HEK293T (cell line): ENCODE measurements at regions not wholly inside any gene's neighbourhood (a gene's known extent, or its start where the extent isn't known, plus 50 kb on each side); places are given as distances from the start of the nearest gene placed in this dataset.
"Not testable (repeated sequence)": the region's sequence is repeated elsewhere in the genome, so short reads cannot be mapped to it uniquely, and the experiment has no call there.

Experiments used
- CTCF ChIA-PET: fragments of 350-600 bp; formaldehyde crosslinking; extraction: SDS; loops from one replicate; lab custom pipeline; 2021; ENCODE audit warnings: antibody characterized with exemption, inconsistent platforms; lab: Yijun Ruan, JAX
- POLR2A ChIA-PET: fragments of 350-600 bp; formaldehyde crosslinking; extraction: SDS; loops from one replicate; lab custom pipeline; 2020; ENCODE audit warnings: antibody characterized with exemption, inconsistent platforms; lab: Yijun Ruan, JAX
- DNase-seq: peaks from one replicate; pipeline ENCODE4 v3.0.0; 2012; ENCODE audit warnings: mixed read lengths; ENCODE audit errors: extremely low spot score
- ARNT ChIP-seq: fragments of 450-650 bp; IDR thresholded peaks from 2 replicates; pipeline ENCODE4 v1.6.1; 2017; ENCODE audit warnings: mild to moderate bottlenecking
- BHLHE40 ChIP-seq: fragments of 450-650 bp; IDR thresholded peaks from 2 replicates; pipeline ENCODE4 v1.6.1; 2016; ENCODE audit warnings: mild to moderate bottlenecking, moderate library complexity, borderline replicate concordance
- CTBP1 ChIP-seq: fragments of 450-650 bp; IDR thresholded peaks from 2 replicates; pipeline ENCODE4 v1.6.1; 2016; ENCODE audit warnings: borderline replicate concordance
- ELF4 ChIP-seq: fragments of 450-650 bp; IDR thresholded peaks from 2 replicates; pipeline ENCODE4 v1.6.1; 2017; ENCODE audit warnings: antibody characterized with exemption
- FOXA1 ChIP-seq: fragments of 450-650 bp; IDR thresholded peaks from 2 replicates; pipeline ENCODE4 v1.6.1; 2016; ENCODE audit warnings: mild to moderate bottlenecking
- FOXK2 ChIP-seq: fragments of 450-650 bp; IDR thresholded peaks from 2 replicates; pipeline ENCODE4 v1.6.1; 2016; ENCODE audit warnings: mild to moderate bottlenecking
- FOXM1 ChIP-seq: fragments of 450-650 bp; IDR thresholded peaks from 2 replicates; pipeline ENCODE4 v1.6.1; 2017; ENCODE audit warnings: mild to moderate bottlenecking, borderline replicate concordance
- HDGF ChIP-seq: fragments of 450-650 bp; IDR thresholded peaks from 2 replicates; pipeline ENCODE4 v1.6.1; 2017; ENCODE audit warnings: antibody characterized with exemption, borderline replicate concordance
- L3MBTL2 ChIP-seq: fragments of 450-650 bp; conservative IDR thresholded peaks from 2 replicates; pipeline ENCODE4 v1.6.1; 2016; ENCODE audit warnings: mild to moderate bottlenecking
- LEF1 ChIP-seq: fragments of 450-650 bp; IDR thresholded peaks from 2 replicates; pipeline ENCODE4 v1.6.1; 2017; ENCODE audit warnings: mild to moderate bottlenecking, borderline replicate concordance
- PKNOX1 ChIP-seq: fragments of 450-650 bp; IDR thresholded peaks from 2 replicates; pipeline ENCODE4 v1.6.1; 2016
- SP1 ChIP-seq: fragments of 450-650 bp; IDR thresholded peaks from 2 replicates; pipeline ENCODE4 v1.6.1; 2017
- SUZ12 ChIP-seq: fragments of 450-650 bp; IDR thresholded peaks from 2 replicates; pipeline ENCODE4 v1.6.1; 2016; ENCODE audit warnings: mild to moderate bottlenecking
- TARDBP ChIP-seq: fragments of 450-650 bp; IDR thresholded peaks from 2 replicates; pipeline ENCODE4 v1.6.1; 2016
- ZNF384 ChIP-seq: fragments of 450-650 bp; IDR thresholded peaks from 2 replicates; pipeline ENCODE4 v1.6.1; 2016

- DNase-seq = no peak
- CTCF ChIA-PET = no interaction called here
- TF ChIP-seq FOXM1 (no peak), HDGF (no peak), BHLHE40 (no peak), CTBP1 (no peak), FOXA1 (no peak), ELF4 (no peak), SP1 (no peak), PKNOX1 (no peak), TARDBP (no peak), ARNT (no peak), ZNF384 (no peak)
- POLR2A ChIA-PET = no interaction called here
Observed at GRCh38 chr19:20278342-20278741, 111.3 kb downstream of the ZNF486 start.

- DNase-seq, CTCF ChIA-PET, POLR2A ChIA-PET: not testable (repeated sequence)
Observed at GRCh38 chr19:20276732-20277082, 109.7 kb downstream of the ZNF486 start.

GRCh38 chr19:20276011-20276731 lies 109.2 kb downstream of the ZNF486 start:
- TF ChIP-seq LEF1 (no peak), CTBP1 (no peak), ARNT (no peak), BHLHE40 (no peak), FOXM1 (no peak), SUZ12 (no peak), ELF4 (no peak), HDGF (no peak), TARDBP (no peak), L3MBTL2 (no peak), SP1 (no peak), PKNOX1 (no peak)
- ChIA-PET CTCF (no interaction called here), POLR2A (no interaction called here)
- DNase-seq = no peak

- ChIA-PET POLR2A (no interaction called here), CTCF (no interaction called here)
Observed at GRCh38 chr19:20273951-20274570, 107.0 kb downstream of the ZNF486 start.

GRCh38 chr19:20273376-20273775 lies 106.4 kb downstream of the ZNF486 start:
- no peak for TF ChIP-seq LEF1
- no peak for TF ChIP-seq ZNF384
- TF ChIP-seq HDGF = no peak
- no peak for TF ChIP-seq FOXK2
- no peak for TF ChIP-seq BHLHE40
- TF ChIP-seq ELF4 = no peak
- no peak for TF ChIP-seq SP1
- TF ChIP-seq CTBP1 = no peak
- TF ChIP-seq FOXA1 = no peak
- TF ChIP-seq PKNOX1 = no peak
- TF ChIP-seq L3MBTL2 = no peak
- TF ChIP-seq SUZ12 = no peak
- no peak for TF ChIP-seq ARNT
- TF ChIP-seq FOXM1 = no peak
- no peak for DNase-seq
- ChIA-PET POLR2A (no interaction called here), CTCF (no interaction called here)

More at GRCh38 chr19:20273951-20274570, 107.0 kb downstream of the ZNF486 start:
- TF ChIP-seq BHLHE40 = no peak
- TF ChIP-seq FOXA1 = no peak
- no peak for DNase-seq

GRCh38 chr19:20272627-20273010 lies 105.6 kb downstream of the ZNF486 start:
- DNase-seq, CTCF ChIA-PET, POLR2A ChIA-PET: not testable (repeated sequence)

GRCh38 chr19:20271927-20272626 lies 105.1 kb downstream of the ZNF486 start:
- POLR2A ChIA-PET, CTCF ChIA-PET, DNase-seq: not testable (repeated sequence)
